IMR-90 (cell line): ENCODE measurements at regions not wholly inside any gene's neighbourhood (a gene's known extent, or its start where the extent isn't known, plus 50 kb on each side); places are given as distances from the start of the nearest gene placed in this dataset.

ENCODE experiments used
- ATAC-seq: fragments of 200-7000 bp; cut with Tn5 transposase; 2 replicates; pipeline ENCODE4 v1.9.1; 2020; ENCODE audit warnings: low read depth, mild to moderate bottlenecking, moderate library complexity
- BruUV-seq: library from RNA; stranded (reverse); fragments of 400-500 nt; replicated peaks from 2 replicates; lab custom pipeline; 2021; lab: Mats Ljungman, UMichigan
- CTCF ChIA-PET: fragments of 300-600 bp; formaldehyde crosslinking; extraction: SDS; loops from one replicate; lab custom pipeline; 2021; ENCODE audit warnings: antibody characterized with exemption; lab: Yijun Ruan, JAX
- POLR2A ChIA-PET: fragments of 300-600 bp; sonication (Branson Sonifier 250); formaldehyde crosslinking; loops from one replicate; lab custom pipeline; 2022; ENCODE audit warnings: antibody characterized with exemption; ENCODE audit not compliant: unreplicated experiment; lab: Charles Lee
- DNase-seq: peaks from one replicate; pipeline ENCODE4 v3.0.0; 2013
- H2AFZ ChIP-seq: replicated peaks from 2 replicates; pipeline ENCODE3; 2013; ENCODE audit warnings: low read length, mild to moderate bottlenecking; ENCODE audit not compliant: poor library complexity
- H2AK5ac ChIP-seq: 2 replicates; pipeline ENCODE4 v1.6.1; 2013; ENCODE audit warnings: low read depth, low read length, inconsistent platforms
- H2AK9ac ChIP-seq: replicated peaks from 2 replicates; pipeline ENCODE3; 2013; ENCODE audit warnings: mild to moderate bottlenecking, low read depth, low read length, moderate library complexity; ENCODE audit not compliant: poor library complexity
- H2BK120ac ChIP-seq: 2 replicates; pipeline ENCODE4 v1.6.1; 2013; ENCODE audit warnings: low read depth, low read length, inconsistent platforms
- H2BK15ac ChIP-seq: 3 replicates; pipeline ENCODE4 v1.6.1; 2013; ENCODE audit warnings: low read depth, low read length, inconsistent platforms
- H2BK20ac ChIP-seq: 2 replicates; pipeline ENCODE4 v1.6.1; 2013; ENCODE audit warnings: low read depth, mild to moderate bottlenecking, inconsistent platforms, low read length, moderate library complexity
- H2BK5ac ChIP-seq: 2 replicates; pipeline ENCODE4 v1.6.1; 2013; ENCODE audit warnings: mild to moderate bottlenecking, low read depth, low read length, inconsistent platforms; ENCODE audit not compliant: poor library complexity, severe bottlenecking
- H3K14ac ChIP-seq: replicated peaks from 2 replicates; pipeline ENCODE4 v1.6.1; 2013; ENCODE audit warnings: low read depth, low read length, inconsistent platforms
- H3K18ac ChIP-seq: 2 replicates; pipeline ENCODE4 v1.6.1; 2013; ENCODE audit warnings: low read depth, low read length, control low read depth
- H3K23ac ChIP-seq: 2 replicates; pipeline ENCODE4 v1.6.1; 2013; ENCODE audit warnings: low read depth, low read length, inconsistent platforms
- H3K27ac ChIP-seq: 2 replicates; pipeline ENCODE4 v1.5.1; 2013; ENCODE audit warnings: mild to moderate bottlenecking, control low read depth, low read length; ENCODE audit not compliant: insufficient read depth
- H3K27me3 ChIP-seq: 2 replicates; pipeline ENCODE4 v1.6.1; 2013; ENCODE audit warnings: low read length; ENCODE audit not compliant: control insufficient read depth, insufficient read depth
- H3K36me3 ChIP-seq: 2 replicates; pipeline ENCODE4 v1.6.1; 2013; ENCODE audit warnings: low read length, mixed read lengths; ENCODE audit not compliant: control insufficient read depth, insufficient read depth
- H3K4ac ChIP-seq: 2 replicates; pipeline ENCODE4 v1.6.1; 2013; ENCODE audit warnings: low read depth, low read length, inconsistent platforms
- H3K4me1 ChIP-seq: 2 replicates; pipeline ENCODE4 v1.6.1; 2013; ENCODE audit warnings: low read length, mixed read lengths; ENCODE audit not compliant: control insufficient read depth, insufficient read depth
- H3K4me2 ChIP-seq: 2 replicates; pipeline ENCODE4 v1.6.1; 2013; ENCODE audit warnings: low read depth, mild to moderate bottlenecking, control low read depth, low read length, moderate library complexity
- H3K4me3 ChIP-seq: 2 replicates; pipeline ENCODE4 v1.5.1; 2013; ENCODE audit warnings: low read depth, mild to moderate bottlenecking, control low read depth, low read length, moderate library complexity; ENCODE audit not compliant: insufficient read depth
- H3K56ac ChIP-seq: 2 replicates; pipeline ENCODE4 v1.6.1; 2013; ENCODE audit warnings: low read length, inconsistent platforms; ENCODE audit not compliant: insufficient read depth; ENCODE audit errors: extremely low read depth
- H3K79me1 ChIP-seq, 2 experiments: 2 replicates each; pipeline ENCODE4 v1.6.1; 2013; ENCODE audit warnings: low read length in 2 of 2, inconsistent platforms in 1 of 2, low read depth in 1 of 2
- H3K9ac ChIP-seq: 2 replicates; pipeline ENCODE4 v1.6.1; 2013; ENCODE audit warnings: low read depth, low read length, control low read depth
- H3K9me1 ChIP-seq: 2 replicates; pipeline ENCODE4 v1.6.1; 2013; ENCODE audit warnings: low read length, inconsistent platforms; ENCODE audit not compliant: insufficient read depth
- H3K9me3 ChIP-seq: 2 replicates; pipeline ENCODE4 v1.6.1; 2013; ENCODE audit warnings: low read length; ENCODE audit not compliant: control insufficient read depth, insufficient read depth
- H4K20me1 ChIP-seq: 2 replicates; pipeline ENCODE4 v1.6.1; 2013; ENCODE audit warnings: low read length, inconsistent platforms; ENCODE audit not compliant: insufficient read depth
- H4K5ac ChIP-seq: 2 replicates; pipeline ENCODE4 v1.6.1; 2013; ENCODE audit warnings: mild to moderate bottlenecking, low read depth, low read length, control low read depth
- H4K8ac ChIP-seq, 2 experiments: 2 replicates each; pipeline ENCODE4 v1.6.1; 2013; ENCODE audit warnings: low read depth in 2 of 2, low read length in 2 of 2, control low read depth in 1 of 2, inconsistent platforms in 1 of 2
- H4K91ac ChIP-seq: 2 replicates; pipeline ENCODE4 v1.6.1; 2013; ENCODE audit warnings: low read depth, low read length, inconsistent platforms; ENCODE audit not compliant: insufficient read depth
- CEBPB ChIP-seq: IDR thresholded peaks from 2 replicates; pipeline ENCODE4 v1.6.1; 2012; ENCODE audit warnings: low read depth, low read length, improper control_type of control experiment
- MAFK ChIP-seq: IDR thresholded peaks from 2 replicates; pipeline ENCODE4 v1.6.1; 2012; ENCODE audit warnings: low read depth, low read length, improper control_type of control experiment
- WGBS, 2 experiments: methylation state at CpG; one replicate each; pipeline versions ENCODE4 v1.1.5 to v1.1.7; 2013; ENCODE audit warnings: missing lambda C conversion rate in 2 of 2; ENCODE audit not compliant: insufficient read length in 1 of 2; ENCODE audit errors: extremely low coverage in 2 of 2; 5-methylcytosine and 5-hydroxymethylcytosine counted together
- dilution Hi-C: fragments of 300-500 bp; cut with HindIII; formaldehyde crosslinking; loops from one replicate; pipeline ENCODE4 v1.14.3; 2018; ENCODE audit warnings: low sequenced_read_pairs; ENCODE audit not compliant: unreplicated experiment
- in situ Hi-C: fragments of 300-500 bp; cut with MboI; formaldehyde crosslinking; loops from 3 replicates; pipeline ENCODE4 v1.14.3; 2019; ENCODE audit warnings: low sequenced_read_pairs, inconsistent platforms, mixed read lengths
- intact Hi-C: fragments of 100-400 bp; cut with micrococcal nuclease; formaldehyde crosslinking; loops from 2 replicates; pipeline ENCODE4 v1.10.0; 2022

DNA sequence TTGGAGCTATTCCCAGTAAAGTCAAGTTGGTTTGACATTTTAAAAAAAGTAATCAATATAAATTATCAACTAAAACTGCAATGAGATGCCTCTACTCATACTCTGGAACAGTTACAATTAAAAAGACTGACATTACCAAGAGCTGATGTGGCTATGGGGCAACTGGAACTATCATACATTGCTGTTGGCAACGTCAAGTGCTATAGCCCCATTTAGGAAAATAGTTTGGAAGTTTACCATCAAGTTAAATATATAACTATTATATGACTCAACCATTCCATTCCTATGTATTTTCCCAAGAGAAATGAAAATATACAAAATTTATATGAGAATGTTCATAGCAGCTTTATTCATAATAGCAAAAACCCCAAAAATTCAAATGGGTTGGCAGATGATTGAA, 111.4 kb upstream of the HDGFL1 start:
- H3K14ac ChIP-seq: no peak overlapping the region
- no peak overlapping the region for H3K23ac ChIP-seq
- no peak overlapping the region for H3K56ac ChIP-seq
- POLR2A ChIA-PET: no interaction called here
- H3K27me3 ChIP-seq: no peaks in the 10 kb centered on the region
- no peak overlapping the region for H4K91ac ChIP-seq
- no peak overlapping the region for H3K4ac ChIP-seq
- no peak overlapping the region for H3K27ac ChIP-seq
- H4K5ac ChIP-seq: no peak overlapping the region
- H3K79me1 ChIP-seq: no peaks in the 10 kb centered on the region
- no peak overlapping the region for H2BK120ac ChIP-seq
- ATAC-seq (no peak), DNase-seq (peak; percentile 69)
- dilution Hi-C loops (no loop called here), intact Hi-C loops (no loop called here), in situ Hi-C loops (no loop called here)
- BruUV-seq: no TSS peak
- H2BK5ac ChIP-seq: no peak overlapping the region
- no peaks in the 10 kb centered on the region for H3K36me3 ChIP-seq
- CTCF ChIA-PET: no interaction called here
- H3K18ac ChIP-seq: no peak overlapping the region
- H3K9me3 ChIP-seq: no peaks in the 10 kb centered on the region
- no peak overlapping the region for H3K9ac ChIP-seq
- H4K20me1 ChIP-seq: no peaks in the 10 kb centered on the region
- H3K9me1 ChIP-seq: no peaks in the 10 kb centered on the region
- no peak overlapping the region for H2BK15ac ChIP-seq
- TF ChIP-seq CEBPB (peak; percentile 28; the same call in 1 of the 2 replicates), MAFK (no peak)
- H3K4me1 ChIP-seq: no peaks in the 10 kb centered on the region
- no peak overlapping the region for H2BK20ac ChIP-seq
- no peak overlapping the region for H2AFZ ChIP-seq
- no peak overlapping the region for H2AK5ac ChIP-seq
- no peak overlapping the region for H3K4me3 ChIP-seq
- H4K8ac ChIP-seq: no peak overlapping the region
- no peak overlapping the region for H2AK9ac ChIP-seq
- no peak overlapping the region for H3K4me2 ChIP-seq
- no CpG with 5 or more reads among the region's 1 CpG for WGBS, 2 experiments
